ENCODE measurements at regions not wholly inside any gene's neighbourhood (a gene's known extent, or its start where the extent isn't known, plus 50 kb on each side); places are given as distances from the start of the nearest gene placed in this dataset.

DNA sequence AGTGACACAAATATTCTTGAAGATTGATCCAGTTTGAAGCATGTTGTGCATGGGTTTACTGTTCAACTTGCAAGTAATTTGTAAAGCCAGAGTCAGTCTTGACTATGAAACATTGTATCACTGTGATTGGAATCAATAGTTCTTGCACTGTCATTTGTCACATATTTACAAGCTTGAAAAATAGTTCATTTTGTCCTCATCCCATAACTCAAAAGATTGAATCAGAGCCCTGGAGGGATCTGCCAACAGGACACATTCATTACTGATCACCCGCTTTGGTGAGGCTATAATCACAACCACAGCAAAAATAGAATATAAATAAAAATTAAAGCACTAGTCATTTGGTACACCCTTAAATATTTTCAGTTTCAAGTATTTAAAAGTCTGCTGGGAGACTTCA, 368.9 kb downstream of the WDR72 start:
- no peak overlapping the region for H4K8ac ChIP-seq (replicated peaks; ENCODE audit: insufficient read length, low read depth, low read length)
- no peak for TF ChIP-seq CTCF (conservative IDR thresholded peaks at IDR 0.05)
- H2AK5ac ChIP-seq (ENCODE audit: insufficient read length, low read length) = no peak overlapping the region
- H3K23me2 ChIP-seq (ENCODE audit: insufficient read length, low read depth, low read length, poor library complexity, severe bottlenecking) = no peaks in the 10 kb centered on the region
- H3K4me3 Mint-ChIP-seq = no peak overlapping the region
- no peak overlapping the region for H2BK5ac ChIP-seq (ENCODE audit: insufficient read length, low read length)
- no peaks in the 10 kb centered on the region for H4K20me1 ChIP-seq (ENCODE audit: control insufficient read depth, insufficient read depth, insufficient read length)
- peaks cover 3% of the 10 kb centered on the region; the same call in 1 of the 2 replicates for H3K4me1 ChIP-seq (ENCODE audit: insufficient read depth, low read length)
- no peak for DNase-seq
- no peak overlapping the region for H3K9ac ChIP-seq (ENCODE audit: extremely low read depth, insufficient read length, low read length)
- no peak overlapping the region for H2BK12ac ChIP-seq (ENCODE audit: insufficient read length, low read depth, low read length)
- H3K79me1 ChIP-seq (ENCODE audit: insufficient read depth, low read depth, low read length, poor library complexity, severe bottlenecking) = no peaks in the 10 kb centered on the region
- H3K56ac ChIP-seq (ENCODE audit: insufficient read length, low read depth, low read length) = no peak overlapping the region
- H3K23ac ChIP-seq (ENCODE audit: insufficient read length, low read depth, low read length) = no peak overlapping the region
- no peak overlapping the region for H3T11ph ChIP-seq (ENCODE audit: low read length)
- H3K27ac Mint-ChIP-seq = no peak overlapping the region
- no peak overlapping the region for H4K5ac ChIP-seq (ENCODE audit: insufficient read length, low read depth, low read length)
- H3K36me3 Mint-ChIP-seq (ENCODE audit: insufficient read depth in 1 of 3, low read depth in 3 of 3) = no peaks in the 10 kb centered on the region
- no peak overlapping the region for H3K14ac ChIP-seq (ENCODE audit: insufficient read depth, low read length)
- H3K9me3 ChIP-seq (ENCODE audit: control insufficient read depth, low read depth, low read length) = no peaks in the 10 kb centered on the region
- H3K4me2 ChIP-seq (ENCODE audit: insufficient read depth, insufficient read length, low read length) = no peak overlapping the region
- H3K27me3 ChIP-seq (ENCODE audit: insufficient read depth, low read length) = no peaks in the 10 kb centered on the region
- no CpG with 5 or more reads among the region's 1 CpG for WGBS (ENCODE audit: extremely low coverage, insufficient read length, low lambda C conversion rate)
- no peak overlapping the region for H3K4ac ChIP-seq (ENCODE audit: low read depth, low read length)
- H3K27ac ChIP-seq (ENCODE audit: insufficient read length, low read depth, low read length) = no peak overlapping the region
- no peak overlapping the region for H3K18ac ChIP-seq (ENCODE audit: insufficient read length, low read depth, low read length)
- peaks cover 7 to 8% of the 10 kb centered on the region in 2 experiments for H3K4me1 Mint-ChIP-seq
- H3K27me3 Mint-ChIP-seq (ENCODE audit: low read depth) = no peaks in the 10 kb centered on the region
- H4K91ac ChIP-seq (ENCODE audit: insufficient read length, low read depth, low read length) = no peak overlapping the region
- H3K9me3 Mint-ChIP-seq = no peaks in the 10 kb centered on the region
- no peak overlapping the region for H2AFZ ChIP-seq (ENCODE audit: low read length)
- H3K79me2 ChIP-seq (ENCODE audit: insufficient read depth, low read length) = no peaks in the 10 kb centered on the region
- no peak overlapping the region for H2BK15ac ChIP-seq (ENCODE audit: low read depth, low read length)
- H2BK20ac ChIP-seq (ENCODE audit: low read depth, low read length, poor library complexity, severe bottlenecking) = no peak overlapping the region
- no peak overlapping the region for H2BK120ac ChIP-seq (ENCODE audit: low read depth, low read length, poor library complexity, severe bottlenecking)
